ENCODE measurements at regions not wholly inside any gene's neighbourhood (a gene's known extent, or its start where the extent isn't known, plus 50 kb on each side); places are given as distances from the start of the nearest gene placed in this dataset.

- TF ChIP-seq SIN3A (IDR thresholded peaks at IDR 0.05; ENCODE audit: borderline replicate concordance, insufficient read depth, low read depth, low read length) (no peak), TCF7L2 (IDR thresholded peaks at IDR 0.05; ENCODE audit: low read depth, low read length) (no peak), REST (IDR thresholded peaks at IDR 0.05; ENCODE audit: insufficient read depth in 1 of 2, low read depth in 2 of 2, low read length in 1 of 2) (no peak), POLR2AphosphoS5 (IDR thresholded peaks at IDR 0.05; ENCODE audit: low read depth, low read length) (no peak)
- TF ChIP-seq, protein P1, sequence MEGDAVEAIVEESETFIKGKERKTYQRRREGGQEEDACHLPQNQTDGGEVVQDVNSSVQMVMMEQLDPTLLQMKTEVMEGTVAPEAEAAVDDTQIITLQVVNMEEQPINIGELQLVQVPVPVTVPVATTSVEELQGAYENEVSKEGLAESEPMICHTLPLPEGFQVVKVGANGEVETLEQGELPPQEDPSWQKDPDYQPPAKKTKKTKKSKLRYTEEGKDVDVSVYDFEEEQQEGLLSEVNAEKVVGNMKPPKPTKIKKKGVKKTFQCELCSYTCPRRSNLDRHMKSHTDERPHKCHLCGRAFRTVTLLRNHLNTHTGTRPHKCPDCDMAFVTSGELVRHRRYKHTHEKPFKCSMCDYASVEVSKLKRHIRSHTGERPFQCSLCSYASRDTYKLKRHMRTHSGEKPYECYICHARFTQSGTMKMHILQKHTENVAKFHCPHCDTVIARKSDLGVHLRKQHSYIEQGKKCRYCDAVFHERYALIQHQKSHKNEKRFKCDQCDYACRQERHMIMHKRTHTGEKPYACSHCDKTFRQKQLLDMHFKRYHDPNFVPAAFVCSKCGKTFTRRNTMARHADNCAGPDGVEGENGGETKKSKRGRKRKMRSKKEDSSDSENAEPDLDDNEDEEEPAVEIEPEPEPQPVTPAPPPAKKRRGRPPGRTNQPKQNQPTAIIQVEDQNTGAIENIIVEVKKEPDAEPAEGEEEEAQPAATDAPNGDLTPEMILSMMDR (IDR thresholded peaks at IDR 0.05), result no peak
- Histone ChIP-seq H3K27me3 (ENCODE audit: control insufficient read depth, insufficient read depth, low read length) (no peaks in the 10 kb centered on the region), H3K36me3 (ENCODE audit: control insufficient read depth, insufficient read depth, low read length) (peaks cover 3% of the 10 kb centered on the region; the same call in 1 of the 2 replicates), H3K9me3 (ENCODE audit: control insufficient read depth, insufficient read depth, low read depth, low read length) (peaks cover 8% of the 10 kb centered on the region; the same call in 1 of the 2 replicates), H3K4me3 (ENCODE audit: low read depth in 2 of 2, low read length in 2 of 2) (no peak overlapping the region), H3K27ac (ENCODE audit: low read length) (no peak overlapping the region), H3K4me1 (ENCODE audit: control insufficient read depth, insufficient read depth, low read length) (no peaks in the 10 kb centered on the region)
- intact Hi-C loops (cut with micrococcal nuclease; ENCODE audit: unreplicated experiment) (no loop called here), in situ Hi-C loops (cut with HindIII; ENCODE audit: low pct_unique_long_range_greater_than_20kb, low sequenced_read_pairs) (no loop called here)
- CTCF ChIA-PET, result no interaction called here
- no peak for DNase-seq (ENCODE audit: low read depth, low spot score)
- TSS peak; percentile 49 for BruUV-seq (replicated peaks)
- no peak for ATAC-seq
- POLR2A ChIA-PET, result no interaction called here
Observed at GRCh38 chr19:20412846-20413245, 152.7 kb downstream of the ZNF737 start.

GRCh38 chr19:20397292-20397691, 168.3 kb downstream of the ZNF737 start:
- no TSS peak for BruUV-seq (replicated peaks)
- Histone ChIP-seq H3K27ac (ENCODE audit: low read length) (no peak overlapping the region), H3K9me3 (ENCODE audit: control insufficient read depth, insufficient read depth, low read depth, low read length) (peaks cover 62% of the 10 kb centered on the region; the same call in 1 of the 2 replicates), H3K27me3 (ENCODE audit: control insufficient read depth, insufficient read depth, low read length) (no peaks in the 10 kb centered on the region), H3K4me1 (ENCODE audit: control insufficient read depth, insufficient read depth, low read length) (no peaks in the 10 kb centered on the region), H3K4me3 (ENCODE audit: low read depth in 2 of 2, low read length in 2 of 2) (no peak overlapping the region), H3K36me3 (ENCODE audit: control insufficient read depth, insufficient read depth, low read length) (no peaks in the 10 kb centered on the region)
- in situ Hi-C loops (cut with HindIII; ENCODE audit: low pct_unique_long_range_greater_than_20kb, low sequenced_read_pairs), result no loop called here
- ATAC-seq (no peak), DNase-seq (ENCODE audit: low read depth, low spot score) (no peak)
- intact Hi-C loops (cut with micrococcal nuclease; ENCODE audit: unreplicated experiment), result no loop called here
- POLR2A ChIA-PET, result no interaction called here
- CTCF ChIA-PET, result no interaction called here
- TF ChIP-seq SIN3A (IDR thresholded peaks at IDR 0.05; ENCODE audit: borderline replicate concordance, insufficient read depth, low read depth, low read length), result no peak
- no peak for TF ChIP-seq TCF7L2 (IDR thresholded peaks at IDR 0.05; ENCODE audit: low read depth, low read length)
- TF ChIP-seq REST (IDR thresholded peaks at IDR 0.05; ENCODE audit: insufficient read depth in 1 of 2, low read depth in 2 of 2, low read length in 1 of 2), result no peak
- TF ChIP-seq, protein P1 (IDR thresholded peaks at IDR 0.05), result no peak
- TF ChIP-seq POLR2AphosphoS5 (IDR thresholded peaks at IDR 0.05; ENCODE audit: low read depth, low read length), result no peak
